ENCODE measurements at regions not wholly inside any gene's neighbourhood (a gene's known extent, or its start where the extent isn't known, plus 50 kb on each side); places are given as distances from the start of the nearest gene placed in this dataset.

- TF ChIP-seq POLR2A (IDR thresholded peaks at IDR 0.05) (no peak), CTCF (IDR thresholded peaks at IDR 0.05) (no peak)
These were observed 60.2 kb upstream of the MDM1 start for GRCh38 chr12:68392376-68392775.
